Breast epithelium (tissue), 3 donors: ENCODE measurements at regions not wholly inside any gene's neighbourhood (a gene's known extent, or its start where the extent isn't known, plus 50 kb on each side); places are given as distances from the start of the nearest gene placed in this dataset.

Experiments used
- CTCF ChIP-seq, 3 donors: fragments of 450-650 bp; IDR thresholded peaks; one replicate each; pipeline ENCODE4 v1.5.1; 2016 to 2017; ENCODE audit warnings: antibody characterized with exemption in 3 of 3, mild to moderate bottlenecking in 3 of 3, moderate library complexity in 3 of 3
- POLR2A ChIP-seq: fragments of 450-650 bp; IDR thresholded peaks from one replicate; pipeline ENCODE4 v1.6.1; 2016; ENCODE audit warnings: antibody characterized with exemption, mild to moderate bottlenecking, moderate library complexity
- POLR2AphosphoS5 ChIP-seq, 3 donors: sonication (generic); formaldehyde crosslinking; IDR thresholded peaks; one replicate each; pipeline ENCODE4 v1.6.1; 2017; ENCODE audit warnings: antibody characterized with exemption in 3 of 3

GRCh38 chr3:117005911-117006522, 296.4 kb downstream of the TUSC7 start:
- TF ChIP-seq CTCF (IDR thresholded peaks at IDR 0.05) (no peak), POLR2A (no peak), POLR2AphosphoS5 (IDR thresholded peaks at IDR 0.05) (no peak)
